SK-N-SH treated with all-trans-retinoic acid at 6 μM for 48 hours (cell line): ENCODE measurements at regions not wholly inside any gene's neighbourhood (a gene's known extent, or its start where the extent isn't known, plus 50 kb on each side); places are given as distances from the start of the nearest gene placed in this dataset.

Experiments used
- ARNTL ChIP-seq: fragments of 450-650 bp; formaldehyde crosslinking; IDR thresholded peaks from 2 replicates; pipeline ENCODE4 v1.5.0; 2020; ENCODE audit warnings: low read depth, mild to moderate bottlenecking, moderate library complexity, borderline replicate concordance
- BACH2 ChIP-seq: fragments of 250-450 bp; sonication (Bioruptor Pico); IDR thresholded peaks from 2 replicates; pipeline ENCODE4 v1.9.0; 2021; ENCODE audit warnings: mild to moderate bottlenecking, borderline replicate concordance
- CSDC2 ChIP-seq: fragments of 250-450 bp; sonication (Bioruptor Pico); IDR thresholded peaks from 2 replicates; pipeline ENCODE4 v1.5.0; 2020; ENCODE audit warnings: mild to moderate bottlenecking, moderate library complexity
- ESRRG ChIP-seq: fragments of 250-450 bp; sonication (Bioruptor Pico); IDR thresholded peaks from 2 replicates; pipeline ENCODE4 v1.6.1; 2021; ENCODE audit warnings: mild to moderate bottlenecking
- ISL1 ChIP-seq: fragments of 250-450 bp; sonication (Bioruptor Pico); IDR thresholded peaks from 2 replicates; pipeline ENCODE4 v2.1.2; 2022; ENCODE audit warnings: mild to moderate bottlenecking, moderate library complexity
- OSR1 ChIP-seq: fragments of 250-450 bp; sonication (Bioruptor Pico); IDR thresholded peaks from 2 replicates; pipeline ENCODE4 v1.8.0; 2022; ENCODE audit warnings: moderate library complexity, mild to moderate bottlenecking, inconsistent platforms
- RARB ChIP-seq: fragments of 250-450 bp; sonication (Bioruptor Pico); IDR thresholded peaks from 2 replicates; pipeline ENCODE4 v1.8.0; 2021; ENCODE audit warnings: mild to moderate bottlenecking, moderate library complexity
- TCF4 ChIP-seq: fragments of 250-450 bp; sonication (Bioruptor Pico); IDR thresholded peaks from 2 replicates; pipeline ENCODE4 v1.8.0; 2021; ENCODE audit warnings: mild to moderate bottlenecking, moderate library complexity, borderline replicate concordance
- ZC3H10 ChIP-seq: fragments of 250-450 bp; sonication (Bioruptor Pico); IDR thresholded peaks from 2 replicates; pipeline ENCODE4 v1.5.1; 2021; ENCODE audit warnings: mild to moderate bottlenecking, moderate library complexity
- ZFP3 ChIP-seq: fragments of 250-450 bp; sonication (Bioruptor Pico); IDR thresholded peaks from 2 replicates; pipeline ENCODE4 v1.5.0; 2020; ENCODE audit warnings: mild to moderate bottlenecking, moderate library complexity
- ZFP30 ChIP-seq: fragments of 450-650 bp; formaldehyde crosslinking; IDR thresholded peaks from 2 replicates; pipeline ENCODE4 v1.5.0; 2022; ENCODE audit warnings: mild to moderate bottlenecking, moderate library complexity
- ZNF8 ChIP-seq: fragments of 450-650 bp; formaldehyde crosslinking; IDR thresholded peaks from 2 replicates; pipeline ENCODE4 v1.5.0; 2020; ENCODE audit warnings: mild to moderate bottlenecking, moderate library complexity
- TF ChIP-seq, protein P1 (sequence below): fragments of 250-450 bp; sonication (Bioruptor Pico); IDR thresholded peaks from 2 replicates; pipeline ENCODE4 v1.8.0; 2020; ENCODE audit warnings: mild to moderate bottlenecking, moderate library complexity, borderline replicate concordance
- TF ChIP-seq, protein P2 (sequence below): fragments of 250-450 bp; sonication (Bioruptor Pico); IDR thresholded peaks from 2 replicates; pipeline ENCODE4 v1.5.1; 2020; ENCODE audit warnings: low read depth, mild to moderate bottlenecking, moderate library complexity

DNA sequence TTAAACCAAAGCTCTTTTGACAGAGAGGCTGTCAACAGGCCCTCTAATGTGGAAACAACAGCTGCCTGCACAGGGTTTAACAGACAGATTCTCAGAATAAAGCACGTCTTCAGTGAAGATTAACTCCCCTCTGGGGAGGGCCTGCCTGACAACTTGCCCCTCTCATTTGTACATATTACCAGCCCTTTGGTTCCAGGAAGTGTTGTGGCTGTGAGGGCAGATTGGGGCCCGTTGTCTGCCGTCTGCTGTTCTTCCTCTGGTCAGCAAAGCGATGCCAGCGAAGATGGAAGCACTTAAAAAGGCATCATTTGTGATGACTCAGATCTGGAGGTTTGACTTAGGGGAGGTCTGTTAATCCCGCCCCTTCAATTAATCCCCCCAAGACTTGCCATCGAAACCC, 177.0 kb upstream of the IRX6 start:
- TF ChIP-seq, protein P1, sequence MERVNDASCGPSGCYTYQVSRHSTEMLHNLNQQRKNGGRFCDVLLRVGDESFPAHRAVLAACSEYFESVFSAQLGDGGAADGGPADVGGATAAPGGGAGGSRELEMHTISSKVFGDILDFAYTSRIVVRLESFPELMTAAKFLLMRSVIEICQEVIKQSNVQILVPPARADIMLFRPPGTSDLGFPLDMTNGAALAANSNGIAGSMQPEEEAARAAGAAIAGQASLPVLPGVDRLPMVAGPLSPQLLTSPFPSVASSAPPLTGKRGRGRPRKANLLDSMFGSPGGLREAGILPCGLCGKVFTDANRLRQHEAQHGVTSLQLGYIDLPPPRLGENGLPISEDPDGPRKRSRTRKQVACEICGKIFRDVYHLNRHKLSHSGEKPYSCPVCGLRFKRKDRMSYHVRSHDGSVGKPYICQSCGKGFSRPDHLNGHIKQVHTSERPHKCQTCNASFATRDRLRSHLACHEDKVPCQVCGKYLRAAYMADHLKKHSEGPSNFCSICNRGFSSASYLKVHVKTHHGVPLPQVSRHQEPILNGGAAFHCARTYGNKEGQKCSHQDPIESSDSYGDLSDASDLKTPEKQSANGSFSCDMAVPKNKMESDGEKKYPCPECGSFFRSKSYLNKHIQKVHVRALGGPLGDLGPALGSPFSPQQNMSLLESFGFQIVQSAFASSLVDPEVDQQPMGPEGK (CRISPR knock-in tag): no peak
- no peak for TF ChIP-seq RARB (CRISPR knock-in tag)
- no peak for TF ChIP-seq ARNTL (CRISPR knock-in tag)
- no peak for TF ChIP-seq TCF4
- TF ChIP-seq BACH2 (CRISPR knock-in tag): no peak
- no peak for TF ChIP-seq ZNF8
- no peak for TF ChIP-seq ZFP30
- no peak for TF ChIP-seq CSDC2 (CRISPR knock-in tag)
- TF ChIP-seq, protein P2, sequence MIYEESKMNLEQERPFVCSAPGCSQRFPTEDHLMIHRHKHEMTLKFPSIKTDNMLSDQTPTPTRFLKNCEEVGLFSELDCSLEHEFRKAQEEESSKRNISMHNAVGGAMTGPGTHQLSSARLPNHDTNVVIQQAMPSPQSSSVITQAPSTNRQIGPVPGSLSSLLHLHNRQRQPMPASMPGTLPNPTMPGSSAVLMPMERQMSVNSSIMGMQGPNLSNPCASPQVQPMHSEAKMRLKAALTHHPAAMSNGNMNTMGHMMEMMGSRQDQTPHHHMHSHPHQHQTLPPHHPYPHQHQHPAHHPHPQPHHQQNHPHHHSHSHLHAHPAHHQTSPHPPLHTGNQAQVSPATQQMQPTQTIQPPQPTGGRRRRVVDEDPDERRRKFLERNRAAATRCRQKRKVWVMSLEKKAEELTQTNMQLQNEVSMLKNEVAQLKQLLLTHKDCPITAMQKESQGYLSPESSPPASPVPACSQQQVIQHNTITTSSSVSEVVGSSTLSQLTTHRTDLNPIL: no peak
- no peak for TF ChIP-seq ESRRG (CRISPR knock-in tag)
- no peak for TF ChIP-seq ZFP3 (CRISPR knock-in tag)
- no peak for TF ChIP-seq OSR1 (CRISPR knock-in tag)
- TF ChIP-seq ISL1: no peak
- TF ChIP-seq ZC3H10 (CRISPR knock-in tag): no peak
